HCT116 (cell line): ENCODE measurements at regions not wholly inside any gene's neighbourhood (a gene's known extent, or its start where the extent isn't known, plus 50 kb on each side); places are given as distances from the start of the nearest gene placed in this dataset.

ENCODE experiments used
- ATAC-seq: fragments of 200-7000 bp; cut with Tn5 transposase; 2 replicates; pipeline ENCODE4 v1.9.1; 2020; ENCODE audit warnings: mild to moderate bottlenecking, moderate library complexity
- BruUV-seq: library from RNA; stranded (reverse); fragments of 400-500 nt; replicated peaks from 2 replicates; lab custom pipeline; 2021; lab: Mats Ljungman, UMichigan
- CTCF ChIA-PET: fragments of 300-600 bp; sonication (Branson Sonifier 250); formaldehyde crosslinking; loops from one replicate; lab custom pipeline; 2021; ENCODE audit warnings: antibody characterized with exemption; lab: Charles Lee
- POLR2A ChIA-PET: fragments of 300-600, 350-600 bp; sonication (Branson Sonifier 250); formaldehyde crosslinking; loops from one replicate; lab custom pipeline; 2021; ENCODE audit warnings: antibody characterized with exemption; lab: Charles Lee
- RAD21 ChIA-PET, 2 experiments: fragments of 300-600 bp; sonication (Branson Sonifier 250); formaldehyde crosslinking; loops; one replicate each; lab custom pipeline; 2023; ENCODE audit warnings: low total read pairs in 2 of 2; ENCODE audit not compliant: uncharacterized antibody in 2 of 2, unreplicated experiment in 2 of 2, low non-redundant PET in 1 of 2; lab: Charles Lee
- DNase-seq: peaks from one replicate; pipeline ENCODE4 v3.0.0-alpha.2; 2010; ENCODE audit warnings: low read depth, low spot score
- H2AFZ ChIP-seq: fragments of 200-600 bp; shearing (Covaris generic), sonication (generic); 2 replicates; pipeline ENCODE4 v1.6.1; 2017; ENCODE audit warnings: low read depth, mixed run types, mixed read lengths, antibody characterized with exemption, low read length; ENCODE audit not compliant: poor library complexity, severe bottlenecking
- H3K27ac ChIP-seq: 2 replicates; pipeline ENCODE4 v1.5.1; 2012; ENCODE audit warnings: low read depth, low read length
- H3K27me3 ChIP-seq: fragments of 200-600 bp; sonication (generic); 2 replicates; pipeline ENCODE4 v1.6.1; 2016; ENCODE audit warnings: mixed run types, low read length, mixed read lengths; ENCODE audit not compliant: insufficient read depth
- H3K36me3 ChIP-seq, 2 experiments: fragments of 200-500 bp in 1 of 2; fragments of 200-600 bp in 1 of 2; sonication (Bioruptor generic) in 1 of 2; sonication (generic) in 1 of 2; 2 replicates each; pipeline versions ENCODE4 v1.5.1 to v1.6.1; 2014 to 2016; ENCODE audit warnings: low read length in 2 of 2, inconsistent platforms in 1 of 2, mixed read lengths in 1 of 2, mixed run types in 1 of 2; ENCODE audit not compliant: insufficient read depth in 2 of 2, control insufficient read depth in 1 of 2
- H3K4me1 ChIP-seq, 2 experiments: fragments of 200-600 bp in 1 of 2; sonication (generic) in 1 of 2; 2 replicates each; pipeline versions ENCODE4 v1.5.1 to v1.6.1; 2012 to 2017; ENCODE audit warnings: low read length in 2 of 2, inconsistent platforms in 1 of 2, mild to moderate bottlenecking in 1 of 2, mixed read lengths in 1 of 2, mixed run types in 1 of 2, moderate library complexity in 1 of 2; ENCODE audit not compliant: insufficient read depth in 2 of 2, control insufficient read depth in 1 of 2
- H3K4me2 ChIP-seq: fragments of 200-600 bp; sonication (generic); 2 replicates; pipeline ENCODE4 v1.6.1; 2017; ENCODE audit warnings: mixed run types, low read length, mixed read lengths
- H3K4me3 ChIP-seq, 2 experiments: fragments of 200-600 bp in 1 of 2; sonication (generic) in 1 of 2; replicated peaks in 1 of 2; 2 replicates each; pipeline ENCODE4 v1.5.1; 2011 to 2016; ENCODE audit warnings: low read length in 2 of 2, control low read depth in 1 of 2, low read depth in 1 of 2, mild to moderate bottlenecking in 1 of 2, mixed read lengths in 1 of 2, mixed run types in 1 of 2
- H3K79me2 ChIP-seq: fragments of 200-600 bp; sonication (generic); 2 replicates; pipeline ENCODE4 v1.6.1; 2017; ENCODE audit warnings: mild to moderate bottlenecking, mixed run types, low read length, moderate library complexity, mixed read lengths; ENCODE audit not compliant: insufficient read depth
- H3K9ac ChIP-seq: fragments of 200-600 bp; sonication (generic); 2 replicates; pipeline ENCODE4 v1.6.1; 2016; ENCODE audit warnings: low read length, mixed read lengths
- H3K9me2 ChIP-seq: fragments of 200-600 bp; sonication (generic), shearing (Covaris generic); 2 replicates; pipeline ENCODE4 v1.6.1; 2017; ENCODE audit warnings: mixed run types, mild to moderate bottlenecking, moderate library complexity; ENCODE audit not compliant: insufficient read depth
- H3K9me3 ChIP-seq, 2 experiments: fragments of 200-500 bp in 1 of 2; fragments of 200-600 bp in 1 of 2; sonication (Bioruptor generic) in 1 of 2; sonication (generic) in 1 of 2; 2 replicates each; pipeline ENCODE4 v1.6.1; 2014 to 2017; ENCODE audit warnings: low read length in 2 of 2, mixed read lengths in 2 of 2, inconsistent platforms in 1 of 2, low read depth in 1 of 2, mild to moderate bottlenecking in 1 of 2, mixed run types in 1 of 2, moderate library complexity in 1 of 2; ENCODE audit not compliant: control insufficient read depth in 1 of 2, insufficient read depth in 1 of 2
- H4K20me1 ChIP-seq: fragments of 200-600 bp; sonication (generic), shearing (Covaris generic); 2 replicates; pipeline ENCODE4 v1.6.1; 2017; ENCODE audit warnings: mixed run types, mild to moderate bottlenecking, moderate library complexity; ENCODE audit not compliant: insufficient read depth
- CBX3 ChIP-seq: IDR thresholded peaks from 2 replicates; pipeline ENCODE4 v1.6.1; 2012; ENCODE audit warnings: low read depth
- CEBPB ChIP-seq: IDR thresholded peaks from 2 replicates; pipeline ENCODE4 v1.6.1; 2012; ENCODE audit warnings: low read depth
- EGR1 ChIP-seq: IDR thresholded peaks from 2 replicates; pipeline ENCODE4 v1.6.1; 2012; ENCODE audit warnings: low read depth
- ELF1 ChIP-seq: IDR thresholded peaks from 2 replicates; pipeline ENCODE4 v1.6.1; 2012; ENCODE audit warnings: low read depth, borderline replicate concordance
- EZH2 ChIP-seq: fragments of 200-600 bp; sonication (generic); IDR thresholded peaks from 2 replicates; pipeline ENCODE4 v1.6.1; 2017; ENCODE audit warnings: antibody characterized with exemption, mixed run types
- EZH2phosphoT487 ChIP-seq: fragments of 200-600 bp; IDR thresholded peaks from 2 replicates; pipeline ENCODE4 v1.6.1; 2018; ENCODE audit warnings: antibody characterized with exemption, borderline replicate concordance
- FOSL1 ChIP-seq: IDR thresholded peaks from 2 replicates; pipeline ENCODE4 v1.6.1; 2012; ENCODE audit warnings: low read depth
- POLR2A ChIP-seq: IDR thresholded peaks from 2 replicates; pipeline ENCODE4 v1.7.0; 2011; ENCODE audit warnings: borderline replicate concordance; ENCODE audit not compliant: insufficient read depth, insufficient read length; ENCODE audit errors: extremely low read depth
- POLR2AphosphoS5 ChIP-seq: IDR thresholded peaks from 2 replicates; pipeline ENCODE4 v1.6.1; 2011; ENCODE audit warnings: mild to moderate bottlenecking, low read depth, low read length, moderate library complexity
- SP1 ChIP-seq: IDR thresholded peaks from 2 replicates; pipeline ENCODE4 v1.6.1; 2012; ENCODE audit warnings: low read depth
- TCF7L2 ChIP-seq: IDR thresholded peaks from 2 replicates; pipeline ENCODE4 v1.7.0; 2011; ENCODE audit warnings: borderline replicate concordance, inconsistent platforms; ENCODE audit not compliant: insufficient read depth, insufficient read length; ENCODE audit errors: extremely low read depth
- YY1 ChIP-seq: IDR thresholded peaks from 2 replicates; pipeline ENCODE4 v1.6.1; 2011; ENCODE audit warnings: low read length, low read depth, moderate library complexity, mild to moderate bottlenecking; ENCODE audit not compliant: insufficient replicate concordance; ENCODE audit errors: extremely low read depth
- ZFX ChIP-seq: fragments of 450-650 bp; IDR thresholded peaks from 2 replicates; pipeline ENCODE4 v1.6.1; 2017
- intact Hi-C: fragments of 100-400 bp; cut with micrococcal nuclease; formaldehyde crosslinking; loops from 2 replicates; pipeline ENCODE4 v1.10.0; 2022
- TF ChIP-seq, protein P1 (sequence below): IDR thresholded peaks from 2 replicates; pipeline ENCODE4 v1.6.1; 2012
- TF ChIP-seq, protein P2 (sequence below), 3 experiments: fragments of 200-600 bp in 1 of 3; sonication (generic) in 1 of 3; IDR thresholded peaks in 2 of 3; conservative IDR thresholded peaks in 1 of 3; 2 replicates each; pipeline ENCODE4 v1.5.1; 2012 to 2017; ENCODE audit warnings: low read depth in 2 of 3, low read length in 2 of 3, antibody characterized with exemption in 1 of 3, borderline replicate concordance in 1 of 3, control low read depth in 1 of 3, mild to moderate bottlenecking in 1 of 3, mixed read lengths in 1 of 3, mixed run types in 1 of 3, moderate library complexity in 1 of 3; ENCODE audit not compliant: insufficient read depth in 1 of 3
- TF ChIP-seq, protein P3 (sequence below): IDR thresholded peaks from 2 replicates; pipeline ENCODE4 v1.6.1; 2012; ENCODE audit warnings: low read depth
- TF ChIP-seq, protein P4 (sequence below): IDR thresholded peaks from 2 replicates; pipeline ENCODE4 v1.6.1; 2012

DNA sequence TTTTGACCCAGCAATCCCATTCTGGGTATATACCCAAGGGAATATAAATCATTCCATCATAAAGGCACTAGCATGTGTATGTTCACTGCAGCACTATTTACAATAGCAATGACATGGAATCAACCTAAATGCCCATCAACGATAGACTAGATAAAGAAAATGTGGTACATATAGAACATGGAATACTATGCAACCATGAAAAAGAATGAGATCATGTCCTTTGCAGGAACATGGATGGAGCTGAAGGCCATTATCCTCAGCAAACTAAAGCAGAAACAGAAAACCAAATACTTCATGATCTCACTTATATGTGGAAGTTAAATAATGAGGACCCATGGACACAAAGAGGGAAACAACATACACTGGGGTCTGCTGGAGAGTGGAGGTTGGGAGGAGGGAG, 58.0 kb upstream of the STARD3NL start:
- Histone ChIP-seq H2AFZ (no peak overlapping the region), H3K9me3 (no peaks in the 10 kb centered on the region), H4K20me1 (no peaks in the 10 kb centered on the region), H3K36me3 (no peaks in the 10 kb centered on the region), H3K79me2 (no peaks in the 10 kb centered on the region), H3K4me2 (no peak overlapping the region), H3K4me1 (no peaks in the 10 kb centered on the region), H3K27me3 (peaks cover 21% of the 10 kb centered on the region), H3K9me2 (no peaks in the 10 kb centered on the region), H3K4me3 (no peak overlapping the region), H3K9ac (no peak overlapping the region), H3K27ac (no peak overlapping the region)
- ChIA-PET RAD21 (no interaction called here), POLR2A (no interaction called here), CTCF (no interaction called here)
- TF ChIP-seq SP1 (no peak), EZH2 (no peak), ZFX (no peak), CEBPB (no peak)
- ATAC-seq (no peak), DNase-seq (no peak)
- no TSS peak for BruUV-seq
- intact Hi-C loops = no loop called here

DNA sequence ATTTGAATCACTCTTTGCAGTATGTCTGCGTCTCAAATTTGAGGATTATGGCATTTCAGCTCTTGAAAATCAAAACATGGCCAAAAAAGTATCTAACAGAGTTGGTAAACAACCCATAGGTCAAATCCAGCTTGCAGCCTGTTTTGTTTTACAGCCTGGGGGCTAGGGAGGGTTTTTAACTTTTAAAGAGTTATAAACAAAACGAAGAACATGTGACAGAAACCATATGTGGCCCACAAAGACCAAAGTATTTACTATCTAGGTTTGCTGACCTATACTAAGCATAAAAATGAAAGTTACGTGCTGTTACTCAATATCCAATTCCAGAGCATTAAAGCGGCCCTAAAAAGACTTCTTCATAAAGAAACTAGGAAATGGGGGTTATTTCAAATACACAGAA, 55.5 kb upstream of the STARD3NL start:
- ChIA-PET CTCF (no interaction called here), RAD21 (no interaction called here), POLR2A (no interaction called here)
- ATAC-seq (no peak), DNase-seq (no peak)
- H3K9me3 ChIP-seq = no peaks in the 10 kb centered on the region
- intact Hi-C loops = no loop called here
- H3K27me3 ChIP-seq = peaks cover 6% of the 10 kb centered on the region; the same call in 1 of the 2 replicates
- H2AFZ ChIP-seq = no peak overlapping the region
- no peak overlapping the region for H3K9ac ChIP-seq
- H3K4me3 ChIP-seq = no peak overlapping the region
- no peaks in the 10 kb centered on the region for H3K9me2 ChIP-seq
- H3K4me2 ChIP-seq = no peak overlapping the region
- H4K20me1 ChIP-seq = no peaks in the 10 kb centered on the region
- H3K27ac ChIP-seq = no peak overlapping the region
- no peaks in the 10 kb centered on the region for H3K36me3 ChIP-seq
- H3K4me1 ChIP-seq = no peaks in the 10 kb centered on the region
- H3K79me2 ChIP-seq = no peaks in the 10 kb centered on the region
- BruUV-seq = no TSS peak
- TF ChIP-seq EGR1 = no peak
- TF ChIP-seq, protein P1, sequence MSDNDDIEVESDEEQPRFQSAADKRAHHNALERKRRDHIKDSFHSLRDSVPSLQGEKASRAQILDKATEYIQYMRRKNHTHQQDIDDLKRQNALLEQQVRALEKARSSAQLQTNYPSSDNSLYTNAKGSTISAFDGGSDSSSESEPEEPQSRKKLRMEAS = no peak
- no peak for TF ChIP-seq POLR2AphosphoS5
- TF ChIP-seq YY1 = no peak
- no peak for TF ChIP-seq POLR2A
- TF ChIP-seq CEBPB = no peak
- TF ChIP-seq FOSL1 = no peak
- TF ChIP-seq ZFX = no peak
- TF ChIP-seq ELF1 = no peak
- TF ChIP-seq, protein P2, sequence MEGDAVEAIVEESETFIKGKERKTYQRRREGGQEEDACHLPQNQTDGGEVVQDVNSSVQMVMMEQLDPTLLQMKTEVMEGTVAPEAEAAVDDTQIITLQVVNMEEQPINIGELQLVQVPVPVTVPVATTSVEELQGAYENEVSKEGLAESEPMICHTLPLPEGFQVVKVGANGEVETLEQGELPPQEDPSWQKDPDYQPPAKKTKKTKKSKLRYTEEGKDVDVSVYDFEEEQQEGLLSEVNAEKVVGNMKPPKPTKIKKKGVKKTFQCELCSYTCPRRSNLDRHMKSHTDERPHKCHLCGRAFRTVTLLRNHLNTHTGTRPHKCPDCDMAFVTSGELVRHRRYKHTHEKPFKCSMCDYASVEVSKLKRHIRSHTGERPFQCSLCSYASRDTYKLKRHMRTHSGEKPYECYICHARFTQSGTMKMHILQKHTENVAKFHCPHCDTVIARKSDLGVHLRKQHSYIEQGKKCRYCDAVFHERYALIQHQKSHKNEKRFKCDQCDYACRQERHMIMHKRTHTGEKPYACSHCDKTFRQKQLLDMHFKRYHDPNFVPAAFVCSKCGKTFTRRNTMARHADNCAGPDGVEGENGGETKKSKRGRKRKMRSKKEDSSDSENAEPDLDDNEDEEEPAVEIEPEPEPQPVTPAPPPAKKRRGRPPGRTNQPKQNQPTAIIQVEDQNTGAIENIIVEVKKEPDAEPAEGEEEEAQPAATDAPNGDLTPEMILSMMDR (IDR thresholded peaks at IDR 0.05 in 2 of 3, conservative IDR thresholded peaks at IDR 0.05 in 1 of 3; ENCODE audit: borderline replicate concordance in 1 of 3, insufficient read depth in 1 of 3, low read depth in 2 of 3, low read length in 2 of 3) = no peak
- TF ChIP-seq TCF7L2 = no peak
- no peak for TF ChIP-seq EZH2phosphoT487
- TF ChIP-seq, protein P3, sequence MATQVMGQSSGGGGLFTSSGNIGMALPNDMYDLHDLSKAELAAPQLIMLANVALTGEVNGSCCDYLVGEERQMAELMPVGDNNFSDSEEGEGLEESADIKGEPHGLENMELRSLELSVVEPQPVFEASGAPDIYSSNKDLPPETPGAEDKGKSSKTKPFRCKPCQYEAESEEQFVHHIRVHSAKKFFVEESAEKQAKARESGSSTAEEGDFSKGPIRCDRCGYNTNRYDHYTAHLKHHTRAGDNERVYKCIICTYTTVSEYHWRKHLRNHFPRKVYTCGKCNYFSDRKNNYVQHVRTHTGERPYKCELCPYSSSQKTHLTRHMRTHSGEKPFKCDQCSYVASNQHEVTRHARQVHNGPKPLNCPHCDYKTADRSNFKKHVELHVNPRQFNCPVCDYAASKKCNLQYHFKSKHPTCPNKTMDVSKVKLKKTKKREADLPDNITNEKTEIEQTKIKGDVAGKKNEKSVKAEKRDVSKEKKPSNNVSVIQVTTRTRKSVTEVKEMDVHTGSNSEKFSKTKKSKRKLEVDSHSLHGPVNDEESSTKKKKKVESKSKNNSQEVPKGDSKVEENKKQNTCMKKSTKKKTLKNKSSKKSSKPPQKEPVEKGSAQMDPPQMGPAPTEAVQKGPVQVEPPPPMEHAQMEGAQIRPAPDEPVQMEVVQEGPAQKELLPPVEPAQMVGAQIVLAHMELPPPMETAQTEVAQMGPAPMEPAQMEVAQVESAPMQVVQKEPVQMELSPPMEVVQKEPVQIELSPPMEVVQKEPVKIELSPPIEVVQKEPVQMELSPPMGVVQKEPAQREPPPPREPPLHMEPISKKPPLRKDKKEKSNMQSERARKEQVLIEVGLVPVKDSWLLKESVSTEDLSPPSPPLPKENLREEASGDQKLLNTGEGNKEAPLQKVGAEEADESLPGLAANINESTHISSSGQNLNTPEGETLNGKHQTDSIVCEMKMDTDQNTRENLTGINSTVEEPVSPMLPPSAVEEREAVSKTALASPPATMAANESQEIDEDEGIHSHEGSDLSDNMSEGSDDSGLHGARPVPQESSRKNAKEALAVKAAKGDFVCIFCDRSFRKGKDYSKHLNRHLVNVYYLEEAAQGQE = no peak
- TF ChIP-seq, protein P4, sequence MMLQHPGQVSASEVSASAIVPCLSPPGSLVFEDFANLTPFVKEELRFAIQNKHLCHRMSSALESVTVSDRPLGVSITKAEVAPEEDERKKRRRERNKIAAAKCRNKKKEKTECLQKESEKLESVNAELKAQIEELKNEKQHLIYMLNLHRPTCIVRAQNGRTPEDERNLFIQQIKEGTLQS = no peak
- TF ChIP-seq SP1 = no peak
- no peak for TF ChIP-seq CBX3
- no peak for TF ChIP-seq EZH2
